ENCODE measurements at regions not wholly inside any gene's neighbourhood (a gene's known extent, or its start where the extent isn't known, plus 50 kb on each side); places are given as distances from the start of the nearest gene placed in this dataset.

GRCh38 chr17:54754560-54754959 lies 146.1 kb upstream of the TOM1L1 start:
- H3K4me2 ChIP-seq (ENCODE audit: low read depth, low read length) = no peak overlapping the region
- intact Hi-C loops (cut with micrococcal nuclease; ENCODE audit: unreplicated experiment) (loop anchor here (5.0 kb wide), 1 partner anchor 1722 kb away; no protein-coding TSS in a partner anchor), in situ Hi-C loops (cut with HindIII; ENCODE audit: extremely low pct_ligation_motif_present, low pct_unique_long_range_greater_than_20kb) (no loop called here)
- ATAC-seq (peak; percentile 92), DNase-seq (ENCODE audit: low spot score) (peak; percentile 16), FAIRE-seq (no peak)
- no TSS peak for BruUV-seq (replicated peaks)
- no peaks in the 10 kb centered on the region for H3K27me3 ChIP-seq (ENCODE audit: control insufficient read depth in 1 of 2, insufficient read depth in 2 of 2, low read length in 2 of 2)
- H3K36me3 ChIP-seq (replicated peaks in 1 of 2; ENCODE audit: control insufficient read depth in 1 of 2, insufficient read depth in 2 of 2, low read length in 2 of 2) = no peaks in the 10 kb centered on the region
- H3K4me3 ChIP-seq (replicated peaks in 1 of 3; ENCODE audit: insufficient read depth in 1 of 3, low read depth in 2 of 3, low read length in 3 of 3) = no peak overlapping the region
- no peaks in the 10 kb centered on the region for H3K79me2 ChIP-seq (ENCODE audit: insufficient read depth, low read length)
- H3K9me3 ChIP-seq (ENCODE audit: low read length) = no peaks in the 10 kb centered on the region
- WGBS (ENCODE audit: low lambda C conversion rate) = 53% methylated on average over 10 of the region's 15 CpGs
- H3K27ac ChIP-seq (ENCODE audit: extremely low read length, insufficient read depth, low read length) = no peak overlapping the region
- no peaks in the 10 kb centered on the region for H3K4me1 ChIP-seq (ENCODE audit: insufficient read depth, low read length)
- H4K20me1 ChIP-seq (ENCODE audit: insufficient read depth, low read length) = no peaks in the 10 kb centered on the region
- H2AFZ ChIP-seq (ENCODE audit: low read length) = no peak overlapping the region
- ChIA-PET POLR2A (no interaction called here), CTCF (ENCODE audit: low intra/inter-chr PET ratio, low total read pairs) (interaction anchor here (0.7 kb wide), 1 partner anchor 137 kb away, joined by 5 read pairs; no protein-coding TSS in a partner anchor)
- TF ChIP-seq CREB1 (IDR thresholded peaks at IDR 0.05) = peak; percentile 16; the same call in 1 of the 2 replicates
- TF ChIP-seq CREB1 (CRISPR knock-in tag; IDR thresholded peaks at IDR 0.05) = no peak
- TF ChIP-seq SMC3 (IDR thresholded peaks at IDR 0.05; ENCODE audit: low read length) = 0 out of 2 replicates have a peak, but pooled peaks have one; percentile 12
- peak; percentile 49 for TF ChIP-seq STAG1 (CRISPR knock-in tag; IDR thresholded peaks at IDR 0.05)
- TF ChIP-seq ZNF382 (CRISPR knock-in tag; IDR thresholded peaks at IDR 0.05; ENCODE audit: borderline replicate concordance) = no peak
- peak; percentile 58 for TF ChIP-seq CTCF (CRISPR knock-in tag; IDR thresholded peaks at IDR 0.05)
- no peak for TF ChIP-seq BRCA1 (CRISPR knock-in tag; IDR thresholded peaks at IDR 0.05)
- TF ChIP-seq TGIF2 (CRISPR knock-in tag; IDR thresholded peaks at IDR 0.05) = no peak
- no peak for TF ChIP-seq RNF219 (CRISPR knock-in tag; IDR thresholded peaks at IDR 0.05)
- TF ChIP-seq THAP11 (CRISPR knock-in tag; IDR thresholded peaks at IDR 0.05) = no peak
- no peak for TF ChIP-seq HMGXB4 (CRISPR knock-in tag; IDR thresholded peaks at IDR 0.05; ENCODE audit: borderline replicate concordance in 1 of 2, low read depth in 1 of 2)
- no peak for TF ChIP-seq ZNF576 (CRISPR knock-in tag; IDR thresholded peaks at IDR 0.05)
- no peak for TF ChIP-seq PHF21A (CRISPR knock-in tag; IDR thresholded peaks at IDR 0.05)
- peak; percentile 42 for TF ChIP-seq XRCC5 (optimal IDR thresholded peaks at IDR 0.05; ENCODE audit: low read length)
- no peak for TF ChIP-seq SRF (IDR thresholded peaks at IDR 0.05; ENCODE audit: low read depth, low read length)
- peak; percentile 40 for TF ChIP-seq YY1 (IDR thresholded peaks at IDR 0.05; ENCODE audit: insufficient read depth, insufficient replicate concordance, low read depth, low read length)
- no peak for TF ChIP-seq ISL2 (CRISPR knock-in tag; IDR thresholded peaks at IDR 0.05)
- peak; percentile 19; the same call in 1 of the 2 replicates for TF ChIP-seq RAD21 (CRISPR knock-in tag; IDR thresholded peaks at IDR 0.05)
- no peak overlapping the region for H3K9ac ChIP-seq (ENCODE audit: insufficient read depth, low read depth, low read length)
